ENCODE measurements at regions not wholly inside any gene's neighbourhood (a gene's known extent, or its start where the extent isn't known, plus 50 kb on each side); places are given as distances from the start of the nearest gene placed in this dataset.

DNA sequence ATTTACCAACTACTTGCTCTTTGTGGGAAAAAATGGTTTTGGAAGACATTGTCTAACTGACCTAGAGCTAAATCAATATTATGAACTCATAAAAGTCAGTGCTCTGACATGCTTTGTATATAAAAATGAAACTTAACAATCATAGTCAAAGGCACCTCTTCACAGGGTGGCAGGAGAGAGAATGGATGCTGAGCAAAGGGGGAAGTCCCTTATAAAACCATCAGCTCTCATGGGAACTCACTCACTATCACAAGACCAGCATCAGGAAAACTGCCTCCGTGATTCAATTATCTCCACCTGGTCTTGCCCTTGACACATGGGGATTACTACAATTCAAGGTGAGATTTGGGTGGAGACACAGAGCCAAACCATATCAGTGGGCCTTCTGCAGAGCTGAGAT lies 417.6 kb upstream of the AUTS2 start:
- Histone ChIP-seq H3K79me2 (ENCODE audit: low read length) (no peaks in the 10 kb centered on the region), H3K36me3 (ENCODE audit: low read depth, low read length) (no peaks in the 10 kb centered on the region), H4K20me1 (ENCODE audit: low read length) (no peaks in the 10 kb centered on the region), H3K4me3 (ENCODE audit: low read length) (no peak overlapping the region), H3K9me3 (ENCODE audit: low read length) (no peaks in the 10 kb centered on the region), H3F3A (ENCODE audit: low read length, unreplicated experiment) (no peaks in the 10 kb centered on the region), H3K9ac (ENCODE audit: low read length) (no peak overlapping the region), H2AFZ (ENCODE audit: low read length) (no peak overlapping the region), H3K4me2 (ENCODE audit: low read length) (no peak overlapping the region), H3K27ac (ENCODE audit: low read length) (no peak overlapping the region), H3K9me2 (replicated peaks; ENCODE audit: low read length) (no peaks in the 10 kb centered on the region), H3K4me1 (ENCODE audit: insufficient read depth, low read length) (no peaks in the 10 kb centered on the region), H3K27me3 (ENCODE audit: low read length) (no peaks in the 10 kb centered on the region)
- BruUV-seq (replicated peaks) = no TSS peak
- intact Hi-C loops (cut with micrococcal nuclease) = no loop called here
- no peak for ATAC-seq
- CTCF ChIA-PET = no interaction called here
- no peak for TF ChIP-seq EZH2phosphoT487 (IDR thresholded peaks at IDR 0.05; ENCODE audit: borderline replicate concordance, low read length)
- TF ChIP-seq, protein P1, sequence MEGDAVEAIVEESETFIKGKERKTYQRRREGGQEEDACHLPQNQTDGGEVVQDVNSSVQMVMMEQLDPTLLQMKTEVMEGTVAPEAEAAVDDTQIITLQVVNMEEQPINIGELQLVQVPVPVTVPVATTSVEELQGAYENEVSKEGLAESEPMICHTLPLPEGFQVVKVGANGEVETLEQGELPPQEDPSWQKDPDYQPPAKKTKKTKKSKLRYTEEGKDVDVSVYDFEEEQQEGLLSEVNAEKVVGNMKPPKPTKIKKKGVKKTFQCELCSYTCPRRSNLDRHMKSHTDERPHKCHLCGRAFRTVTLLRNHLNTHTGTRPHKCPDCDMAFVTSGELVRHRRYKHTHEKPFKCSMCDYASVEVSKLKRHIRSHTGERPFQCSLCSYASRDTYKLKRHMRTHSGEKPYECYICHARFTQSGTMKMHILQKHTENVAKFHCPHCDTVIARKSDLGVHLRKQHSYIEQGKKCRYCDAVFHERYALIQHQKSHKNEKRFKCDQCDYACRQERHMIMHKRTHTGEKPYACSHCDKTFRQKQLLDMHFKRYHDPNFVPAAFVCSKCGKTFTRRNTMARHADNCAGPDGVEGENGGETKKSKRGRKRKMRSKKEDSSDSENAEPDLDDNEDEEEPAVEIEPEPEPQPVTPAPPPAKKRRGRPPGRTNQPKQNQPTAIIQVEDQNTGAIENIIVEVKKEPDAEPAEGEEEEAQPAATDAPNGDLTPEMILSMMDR (conservative IDR thresholded peaks at IDR 0.05; ENCODE audit: low read depth, low read length) = no peak
- TF ChIP-seq EZH2 (IDR thresholded peaks at IDR 0.05; ENCODE audit: low read length, unreplicated experiment) = no peak
- no peak for DNase-seq
- POLR2A ChIA-PET (ENCODE audit: unreplicated experiment) = no interaction called here

GRCh38 chr7:69182596-69183467 lies 415.4 kb upstream of the AUTS2 start:
- H3K79me2 ChIP-seq (ENCODE audit: low read length) = no peaks in the 10 kb centered on the region
- DNase-seq (no peak), ATAC-seq (no peak)
- no peaks in the 10 kb centered on the region for H3K4me1 ChIP-seq (ENCODE audit: insufficient read depth, low read length)
- H3K9me2 ChIP-seq (replicated peaks; ENCODE audit: low read length) = no peaks in the 10 kb centered on the region
- H3K27me3 ChIP-seq (ENCODE audit: low read length) = no peaks in the 10 kb centered on the region
- no peak overlapping the region for H3K4me2 ChIP-seq (ENCODE audit: low read length)
- H3K4me3 ChIP-seq (ENCODE audit: low read length) = no peak overlapping the region
- BruUV-seq (replicated peaks) = no TSS peak
- intact Hi-C loops (cut with micrococcal nuclease) = no loop called here
- H2AFZ ChIP-seq (ENCODE audit: low read length) = no peak overlapping the region
- TF ChIP-seq EZH2 (IDR thresholded peaks at IDR 0.05; ENCODE audit: low read length, unreplicated experiment) (no peak), EZH2phosphoT487 (IDR thresholded peaks at IDR 0.05; ENCODE audit: borderline replicate concordance, low read length) (no peak)
- TF ChIP-seq, protein P1 (conservative IDR thresholded peaks at IDR 0.05; ENCODE audit: low read depth, low read length) = no peak
- H4K20me1 ChIP-seq (ENCODE audit: low read length) = no peaks in the 10 kb centered on the region
- CTCF ChIA-PET = no interaction called here
- H3K9me3 ChIP-seq (ENCODE audit: low read length) = no peaks in the 10 kb centered on the region
- no peaks in the 10 kb centered on the region for H3F3A ChIP-seq (ENCODE audit: low read length, unreplicated experiment)
- POLR2A ChIA-PET (ENCODE audit: unreplicated experiment) = no interaction called here
- H3K27ac ChIP-seq (ENCODE audit: low read length) = no peak overlapping the region
- H3K9ac ChIP-seq (ENCODE audit: low read length) = no peak overlapping the region
- no peaks in the 10 kb centered on the region for H3K36me3 ChIP-seq (ENCODE audit: low read depth, low read length)

DNA sequence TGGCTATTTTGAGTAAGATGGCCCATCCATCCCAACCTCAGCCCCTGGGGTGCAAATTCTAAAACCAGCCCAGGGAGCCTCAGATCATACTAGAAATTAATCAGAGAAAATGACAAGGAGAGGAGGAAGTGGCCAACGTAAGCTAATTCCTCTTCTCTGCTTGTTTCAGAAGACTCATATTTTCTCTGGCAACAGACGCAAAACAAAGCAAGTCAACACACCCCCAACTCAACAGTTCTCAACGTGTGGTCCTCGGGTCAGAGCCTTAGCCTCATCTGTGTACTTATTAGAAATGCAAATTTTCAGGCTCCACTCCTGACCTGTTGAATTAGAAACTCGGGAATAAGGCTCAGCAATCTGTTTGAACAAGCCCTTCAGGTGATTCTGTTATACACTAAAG lies 413.9 kb upstream of the AUTS2 start:
- Histone ChIP-seq H3K4me1 (ENCODE audit: insufficient read depth, low read length) (no peaks in the 10 kb centered on the region), H3F3A (ENCODE audit: low read length, unreplicated experiment) (no peaks in the 10 kb centered on the region), H2AFZ (ENCODE audit: low read length) (no peak overlapping the region), H3K79me2 (ENCODE audit: low read length) (no peaks in the 10 kb centered on the region), H3K9ac (ENCODE audit: low read length) (no peak overlapping the region), H3K4me2 (ENCODE audit: low read length) (no peak overlapping the region), H3K36me3 (ENCODE audit: low read depth, low read length) (no peaks in the 10 kb centered on the region), H3K4me3 (ENCODE audit: low read length) (no peak overlapping the region), H3K9me3 (ENCODE audit: low read length) (no peaks in the 10 kb centered on the region), H3K9me2 (replicated peaks; ENCODE audit: low read length) (no peaks in the 10 kb centered on the region), H3K27me3 (ENCODE audit: low read length) (no peaks in the 10 kb centered on the region), H3K27ac (ENCODE audit: low read length) (no peak overlapping the region), H4K20me1 (ENCODE audit: low read length) (no peaks in the 10 kb centered on the region)
- intact Hi-C loops (cut with micrococcal nuclease) = no loop called here
- DNase-seq = no peak
- CTCF ChIA-PET = no interaction called here
- POLR2A ChIA-PET (ENCODE audit: unreplicated experiment) = no interaction called here
- TF ChIP-seq, protein P1 (conservative IDR thresholded peaks at IDR 0.05; ENCODE audit: low read depth, low read length) = no peak
- no peak for TF ChIP-seq EZH2 (IDR thresholded peaks at IDR 0.05; ENCODE audit: low read length, unreplicated experiment)
- no peak for TF ChIP-seq EZH2phosphoT487 (IDR thresholded peaks at IDR 0.05; ENCODE audit: borderline replicate concordance, low read length)
- no peak for ATAC-seq
- no TSS peak for BruUV-seq (replicated peaks)
